OCI-LY3 (cell line): ENCODE measurements at regions not wholly inside any gene's neighbourhood (a gene's known extent, or its start where the extent isn't known, plus 50 kb on each side); places are given as distances from the start of the nearest gene placed in this dataset.

ENCODE experiments used
- CTCF ChIP-seq: fragments of 200-600, 300-600 bp; sonication (generic); IDR thresholded peaks from 2 replicates; pipeline ENCODE4 v1.5.1; 2014; ENCODE audit warnings: antibody characterized with exemption, low read length, low read depth
- EZH2phosphoT487 ChIP-seq: fragments of 200-600 bp; shearing (Covaris generic); IDR thresholded peaks from 2 replicates; pipeline ENCODE4 v1.6.1; 2018; ENCODE audit warnings: antibody characterized with exemption, mixed run types, low read depth

DNA sequence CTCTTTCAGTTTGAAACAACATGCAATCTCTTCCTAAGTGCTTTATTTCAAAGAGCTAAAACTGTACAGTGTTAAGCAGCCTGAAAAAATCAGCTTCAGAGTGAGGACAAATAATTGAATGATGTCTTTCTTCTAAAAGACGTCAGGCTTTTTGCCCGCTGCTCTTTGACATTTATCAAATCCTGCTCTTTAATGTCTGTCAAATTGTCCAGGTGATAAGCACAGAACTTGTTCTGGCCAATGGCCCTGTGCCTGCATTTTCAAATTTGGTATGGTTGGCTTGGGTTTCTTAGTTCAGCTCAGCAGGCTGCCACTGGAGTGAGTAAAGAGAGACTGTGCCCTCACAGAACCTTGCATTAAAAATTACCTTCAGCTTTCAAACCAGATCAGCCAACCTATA, 712.9 kb upstream of the LCORL start:
- TF ChIP-seq CTCF (no peak), EZH2phosphoT487 (no peak)
